Colonic mucosa (tissue), 4 donors: ENCODE measurements at regions not wholly inside any gene's neighbourhood (a gene's known extent, or its start where the extent isn't known, plus 50 kb on each side); places are given as distances from the start of the nearest gene placed in this dataset.

ENCODE experiments used
- DNase-seq: peaks from one replicate; pipeline ENCODE4 v3.0.0-alpha.2; 2020
- H3K27ac ChIP-seq: fragments of 200-600 bp; one replicate; pipeline ENCODE4 v1.8.0; 2021
- H3K27me3 ChIP-seq: fragments of 200-600 bp; one replicate; pipeline ENCODE4 v1.8.0; 2021
- H3K36me3 ChIP-seq: fragments of 200-600 bp; one replicate; pipeline ENCODE4 v1.8.0; 2021
- H3K4me1 ChIP-seq: fragments of 200-600 bp; one replicate; pipeline ENCODE4 v1.8.0; 2021; ENCODE audit warnings: mild to moderate bottlenecking
- H3K4me3 ChIP-seq: fragments of 200-600 bp; one replicate; pipeline ENCODE4 v1.8.0; 2021
- H3K9ac ChIP-seq, 2 donors: one replicate each; pipeline ENCODE4 v1.7.0; 2013; ENCODE audit warnings: control low read depth in 2 of 2, low read depth in 2 of 2, low read length in 2 of 2
- H3K9me3 ChIP-seq: fragments of 200-600 bp; one replicate; pipeline ENCODE4 v1.8.0; 2021
- CTCF ChIP-seq: fragments of 200-600 bp; IDR thresholded peaks from one replicate; pipeline ENCODE4 v1.8.0; 2022; ENCODE audit warnings: antibody characterized with exemption, mild to moderate bottlenecking
- intact Hi-C: fragments of 100-400 bp; cut with DNase I; formaldehyde crosslinking; loops from one replicate; pipeline ENCODE4 v1.14.1; 2022
- donor health status: healthy.
- donor health status: DM: no; HTN: no; CAD: no.
- donor health status: DM: no; HTN: no; CAD: no.

DNA sequence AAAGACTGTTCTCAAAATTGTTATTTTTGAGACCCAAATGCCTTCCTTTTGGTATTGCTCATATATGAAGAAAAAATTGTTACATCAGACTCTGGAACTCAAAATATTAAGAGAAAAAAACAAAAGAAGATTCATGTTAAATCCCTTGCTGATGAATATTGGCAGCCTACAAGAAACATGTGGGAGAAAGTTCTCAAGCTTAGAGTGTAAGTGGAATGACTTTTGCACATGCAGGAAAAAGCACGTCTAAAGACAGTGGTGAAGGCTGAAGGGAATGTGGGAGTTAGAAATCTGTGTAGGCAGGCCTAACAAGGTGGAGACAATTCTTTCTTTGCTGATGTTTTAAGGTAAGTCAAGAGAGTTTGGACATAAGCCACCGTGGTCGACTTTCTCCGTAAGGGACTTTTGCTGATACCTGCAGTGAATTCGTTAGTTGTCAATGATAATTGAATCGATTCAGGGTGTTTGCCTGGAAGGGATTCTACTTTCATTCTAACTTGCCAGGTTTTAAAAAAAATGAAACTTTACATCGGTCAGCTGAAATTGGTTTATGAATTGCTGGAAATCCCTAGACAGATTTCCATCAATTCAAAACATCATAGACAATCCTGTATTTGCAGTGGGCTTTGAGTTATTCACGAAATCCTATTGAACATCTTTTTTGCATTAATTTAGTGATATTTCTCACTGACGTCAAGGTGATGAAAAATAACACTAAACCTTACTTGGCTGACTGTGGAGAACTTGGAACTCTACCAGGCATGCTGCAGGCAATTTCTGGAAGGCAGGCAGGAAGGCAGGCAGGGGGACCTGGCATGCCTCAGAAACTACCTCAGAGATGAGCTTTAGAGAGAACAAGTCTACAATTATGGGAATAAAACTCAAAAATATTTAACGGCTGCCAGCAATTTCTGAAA, 359.1 kb upstream of the ADAMTSL1 start:
- Histone ChIP-seq H3K27ac (no peak overlapping the region), H3K9ac (no peak overlapping the region), H3K27me3 (no peaks in the 10 kb centered on the region), H3K4me3 (no peak overlapping the region), H3K4me1 (no peaks in the 10 kb centered on the region), H3K36me3 (no peaks in the 10 kb centered on the region), H3K9me3 (no peaks in the 10 kb centered on the region)
- TF ChIP-seq CTCF: no peak
- DNase-seq: no peak
- intact Hi-C loops: no loop called here

DNA sequence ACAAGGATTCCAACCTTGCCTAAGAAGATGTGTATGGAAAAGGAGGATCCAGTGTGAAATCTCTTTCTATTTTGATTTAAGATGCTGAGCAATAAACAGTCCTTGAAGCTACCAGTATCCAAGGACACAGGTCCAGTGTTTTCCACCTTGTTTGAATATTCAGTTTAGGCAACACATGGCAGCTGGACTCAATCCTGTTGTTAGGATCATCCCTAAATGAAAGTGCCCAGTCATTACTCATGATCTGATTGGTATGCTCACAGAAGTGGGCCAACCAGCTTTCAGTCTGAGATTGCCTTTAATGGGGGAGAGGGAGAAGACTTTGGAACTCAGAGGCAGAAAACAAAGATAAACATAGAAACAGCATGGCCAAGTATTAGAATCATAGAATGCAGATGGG, 355.7 kb upstream of the ADAMTSL1 start:
- no peak for DNase-seq
- H3K4me1 ChIP-seq: no peaks in the 10 kb centered on the region
- no peak for TF ChIP-seq CTCF
- intact Hi-C loops: no loop called here
- H3K27ac ChIP-seq: no peak overlapping the region
- no peaks in the 10 kb centered on the region for H3K27me3 ChIP-seq
- H3K9me3 ChIP-seq: no peaks in the 10 kb centered on the region
- no peaks in the 10 kb centered on the region for H3K36me3 ChIP-seq
- H3K9ac ChIP-seq: no peak overlapping the region
- H3K4me3 ChIP-seq: no peak overlapping the region

- Histone ChIP-seq H3K27ac (no peak overlapping the region), H3K36me3 (no peaks in the 10 kb centered on the region), H3K9ac (no peak overlapping the region), H3K4me3 (no peak overlapping the region), H3K4me1 (no peaks in the 10 kb centered on the region), H3K9me3 (no peaks in the 10 kb centered on the region), H3K27me3 (no peaks in the 10 kb centered on the region)
- intact Hi-C loops: no loop called here
- no peak for TF ChIP-seq CTCF
- DNase-seq: no peak
Observed at GRCh38 chr9:18122171-18122570, 351.8 kb upstream of the ADAMTSL1 start.

DNA sequence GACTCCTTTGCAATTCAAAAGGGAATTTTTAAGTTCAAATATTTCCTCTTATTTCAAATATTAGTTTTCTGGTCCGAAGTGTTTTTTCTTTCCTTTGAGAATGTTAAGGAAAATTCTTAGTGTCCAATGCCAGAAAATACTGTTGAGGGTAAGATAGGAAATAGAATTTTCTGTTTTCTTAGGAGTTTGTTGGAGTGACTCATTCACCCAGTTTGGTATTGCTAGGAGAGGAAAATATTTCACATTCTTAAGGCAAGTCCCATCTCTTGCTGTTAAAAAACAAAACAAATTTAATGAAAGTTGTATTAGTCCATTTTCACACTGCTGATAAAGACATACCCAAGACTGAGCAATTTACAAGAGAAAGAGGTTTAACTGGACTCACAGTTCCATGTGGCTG, 349.2 kb upstream of the ADAMTSL1 start:
- intact Hi-C loops: no loop called here
- H3K27me3 ChIP-seq: no peaks in the 10 kb centered on the region
- no peaks in the 10 kb centered on the region for H3K4me1 ChIP-seq
- TF ChIP-seq CTCF: no peak
- DNase-seq: no peak
- no peak overlapping the region for H3K4me3 ChIP-seq
- H3K9ac ChIP-seq: no peak overlapping the region
- no peaks in the 10 kb centered on the region for H3K36me3 ChIP-seq
- no peak overlapping the region for H3K27ac ChIP-seq
- H3K9me3 ChIP-seq: no peaks in the 10 kb centered on the region

DNA sequence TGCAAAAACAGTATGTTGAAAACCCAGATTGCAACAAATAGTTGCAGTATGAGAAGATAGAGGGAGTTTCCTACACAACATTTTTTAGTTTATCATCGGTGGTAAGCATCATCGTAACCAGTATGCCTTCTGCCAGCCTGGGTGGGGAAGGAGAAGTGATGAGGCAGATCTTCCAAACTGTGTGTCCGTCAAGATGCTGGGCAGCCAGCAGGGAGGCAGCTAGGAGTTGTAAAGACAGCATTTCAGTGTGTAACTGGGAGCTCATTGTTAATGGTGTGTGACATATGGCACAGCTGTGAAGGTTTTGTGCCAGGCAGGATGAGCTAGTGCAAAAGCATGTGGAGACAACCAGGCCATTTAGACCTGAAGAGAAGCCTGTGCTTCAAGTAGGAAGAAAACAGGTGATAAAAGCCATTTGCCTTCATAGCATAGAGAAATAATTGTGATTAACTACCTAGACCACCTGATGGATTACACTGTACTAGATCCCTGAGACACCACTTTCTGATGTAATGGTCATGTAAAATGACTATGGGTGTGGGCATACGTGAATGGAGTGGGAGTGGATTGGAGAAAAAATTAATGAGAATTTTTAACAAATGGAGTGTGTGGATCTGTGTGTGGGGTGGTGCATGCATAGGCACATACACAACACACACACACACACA, 347.0 kb upstream of the ADAMTSL1 start:
- DNase-seq: no peak
- intact Hi-C loops: no loop called here
- H3K27me3 ChIP-seq: no peaks in the 10 kb centered on the region
- H3K9me3 ChIP-seq: no peaks in the 10 kb centered on the region
- H3K9ac ChIP-seq: no peak overlapping the region
- no peak overlapping the region for H3K27ac ChIP-seq
- H3K4me1 ChIP-seq: no peaks in the 10 kb centered on the region
- no peak for TF ChIP-seq CTCF
- no peak overlapping the region for H3K4me3 ChIP-seq
- H3K36me3 ChIP-seq: no peaks in the 10 kb centered on the region
